ENCODE measurements at regions not wholly inside any gene's neighbourhood (a gene's known extent, or its start where the extent isn't known, plus 50 kb on each side); places are given as distances from the start of the nearest gene placed in this dataset.

DNA sequence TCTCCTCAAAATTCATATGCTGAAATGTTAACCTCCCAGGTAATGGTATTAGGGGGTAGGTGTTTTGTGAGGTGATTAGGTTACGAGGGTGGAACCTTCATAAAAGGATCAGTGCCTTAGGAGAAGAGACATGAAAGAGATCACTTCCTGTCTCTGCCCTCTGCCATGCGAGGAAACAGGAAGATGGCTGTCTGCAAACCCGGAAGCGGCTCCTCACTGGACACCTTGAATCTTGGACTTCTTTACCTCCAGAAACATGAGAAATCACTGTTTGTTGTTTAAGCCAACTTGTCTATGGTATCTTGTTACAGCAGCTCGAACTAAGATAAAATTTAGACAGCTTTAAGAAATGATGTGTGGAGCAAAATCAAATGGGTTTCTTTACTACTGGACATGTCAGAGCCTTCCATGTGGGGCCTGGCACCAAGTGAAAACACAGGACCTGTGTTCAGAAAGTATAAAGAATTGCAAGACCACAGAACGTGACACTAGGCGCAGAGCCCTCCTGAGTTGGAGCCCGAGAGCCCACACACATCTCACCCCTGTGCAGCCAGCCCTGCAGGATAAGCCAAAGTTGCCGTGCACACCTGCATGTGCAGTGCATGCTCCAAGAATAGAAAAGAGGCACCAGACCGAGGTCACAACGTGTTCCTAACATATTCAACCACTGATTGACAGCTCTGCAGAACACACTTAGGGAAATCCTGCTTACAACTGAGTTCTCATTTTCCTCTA is 112.5 kb upstream of the UQCRFS1 start:
- intact Hi-C loops (cut with DNase I; ENCODE audit: low total_unique reads), result no loop called here
- TF ChIP-seq, protein P1, sequence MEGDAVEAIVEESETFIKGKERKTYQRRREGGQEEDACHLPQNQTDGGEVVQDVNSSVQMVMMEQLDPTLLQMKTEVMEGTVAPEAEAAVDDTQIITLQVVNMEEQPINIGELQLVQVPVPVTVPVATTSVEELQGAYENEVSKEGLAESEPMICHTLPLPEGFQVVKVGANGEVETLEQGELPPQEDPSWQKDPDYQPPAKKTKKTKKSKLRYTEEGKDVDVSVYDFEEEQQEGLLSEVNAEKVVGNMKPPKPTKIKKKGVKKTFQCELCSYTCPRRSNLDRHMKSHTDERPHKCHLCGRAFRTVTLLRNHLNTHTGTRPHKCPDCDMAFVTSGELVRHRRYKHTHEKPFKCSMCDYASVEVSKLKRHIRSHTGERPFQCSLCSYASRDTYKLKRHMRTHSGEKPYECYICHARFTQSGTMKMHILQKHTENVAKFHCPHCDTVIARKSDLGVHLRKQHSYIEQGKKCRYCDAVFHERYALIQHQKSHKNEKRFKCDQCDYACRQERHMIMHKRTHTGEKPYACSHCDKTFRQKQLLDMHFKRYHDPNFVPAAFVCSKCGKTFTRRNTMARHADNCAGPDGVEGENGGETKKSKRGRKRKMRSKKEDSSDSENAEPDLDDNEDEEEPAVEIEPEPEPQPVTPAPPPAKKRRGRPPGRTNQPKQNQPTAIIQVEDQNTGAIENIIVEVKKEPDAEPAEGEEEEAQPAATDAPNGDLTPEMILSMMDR (IDR thresholded peaks at IDR 0.05), result no peak
- H3K27me3 ChIP-seq, result no peaks in the 10 kb centered on the region
- H3K36me3 ChIP-seq, result no peaks in the 10 kb centered on the region
- no peaks in the 10 kb centered on the region for H3K4me1 ChIP-seq
- no peak overlapping the region for H3K4me3 ChIP-seq
- no peak for DNase-seq
- no peak overlapping the region for H3K27ac ChIP-seq
- no peaks in the 10 kb centered on the region for H3K9me3 ChIP-seq

DNA sequence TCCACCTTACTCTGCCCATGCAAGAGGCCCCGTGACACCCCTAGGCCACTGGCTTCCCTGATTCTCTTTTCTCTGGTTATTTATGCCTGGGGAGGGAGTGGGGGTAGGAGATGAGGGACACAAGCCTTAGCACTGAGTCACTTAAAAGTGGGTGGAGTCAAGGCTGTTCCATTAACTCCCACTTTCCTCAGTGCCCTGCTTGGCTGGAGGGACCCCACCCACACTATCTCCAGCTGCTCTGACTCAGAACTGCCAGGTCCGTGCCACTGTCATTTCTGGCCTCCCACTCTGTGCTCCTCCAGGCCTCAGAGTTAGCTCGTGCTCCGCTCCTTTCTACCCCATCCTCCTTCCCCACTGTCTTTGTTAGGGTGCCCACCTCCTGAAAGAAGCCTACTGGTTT is 113.4 kb upstream of the UQCRFS1 start:
- no peak for DNase-seq
- Histone ChIP-seq H3K4me1 (no peaks in the 10 kb centered on the region), H3K4me3 (no peak overlapping the region), H3K27me3 (no peaks in the 10 kb centered on the region), H3K27ac (no peak overlapping the region), H3K36me3 (no peaks in the 10 kb centered on the region), H3K9me3 (no peaks in the 10 kb centered on the region)
- intact Hi-C loops (cut with DNase I; ENCODE audit: low total_unique reads), result no loop called here
- TF ChIP-seq, protein P1 (IDR thresholded peaks at IDR 0.05), result no peak

- H3K4me3 ChIP-seq, result no peak overlapping the region
- TF ChIP-seq, protein P1 (IDR thresholded peaks at IDR 0.05), result no peak
- no peak overlapping the region for H3K27ac ChIP-seq
- H3K36me3 ChIP-seq, result no peaks in the 10 kb centered on the region
- no peaks in the 10 kb centered on the region for H3K4me1 ChIP-seq
- intact Hi-C loops (cut with DNase I; ENCODE audit: low total_unique reads), result no loop called here
- H3K9me3 ChIP-seq, result no peaks in the 10 kb centered on the region
- no peak for DNase-seq
- no peaks in the 10 kb centered on the region for H3K27me3 ChIP-seq
Observed at GRCh38 chr19:29326849-29327840, 114.2 kb upstream of the UQCRFS1 start.

- no peak overlapping the region for H3K27ac ChIP-seq
- DNase-seq, result no peak
- TF ChIP-seq, protein P1 (IDR thresholded peaks at IDR 0.05), result no peak
- no peaks in the 10 kb centered on the region for H3K27me3 ChIP-seq
- intact Hi-C loops (cut with DNase I; ENCODE audit: low total_unique reads), result no loop called here
- no peaks in the 10 kb centered on the region for H3K9me3 ChIP-seq
- H3K36me3 ChIP-seq, result no peaks in the 10 kb centered on the region
- no peak overlapping the region for H3K4me3 ChIP-seq
- H3K4me1 ChIP-seq, result no peaks in the 10 kb centered on the region
Observed at GRCh38 chr19:29328586-29328985, 115.6 kb upstream of the UQCRFS1 start.

GRCh38 chr19:29329460-29330134 is 116.6 kb upstream of the UQCRFS1 start:
- no peaks in the 10 kb centered on the region for H3K36me3 ChIP-seq
- intact Hi-C loops (cut with DNase I; ENCODE audit: low total_unique reads), result no loop called here
- H3K27ac ChIP-seq, result no peak overlapping the region
- H3K4me3 ChIP-seq, result no peak overlapping the region
- DNase-seq, result no peak
- H3K27me3 ChIP-seq, result no peaks in the 10 kb centered on the region
- no peaks in the 10 kb centered on the region for H3K9me3 ChIP-seq
- TF ChIP-seq, protein P1 (IDR thresholded peaks at IDR 0.05), result no peak
- H3K4me1 ChIP-seq, result no peaks in the 10 kb centered on the region
